ENCODE measurements at regions not wholly inside any gene's neighbourhood (a gene's known extent, or its start where the extent isn't known, plus 50 kb on each side); places are given as distances from the start of the nearest gene placed in this dataset.

DNA sequence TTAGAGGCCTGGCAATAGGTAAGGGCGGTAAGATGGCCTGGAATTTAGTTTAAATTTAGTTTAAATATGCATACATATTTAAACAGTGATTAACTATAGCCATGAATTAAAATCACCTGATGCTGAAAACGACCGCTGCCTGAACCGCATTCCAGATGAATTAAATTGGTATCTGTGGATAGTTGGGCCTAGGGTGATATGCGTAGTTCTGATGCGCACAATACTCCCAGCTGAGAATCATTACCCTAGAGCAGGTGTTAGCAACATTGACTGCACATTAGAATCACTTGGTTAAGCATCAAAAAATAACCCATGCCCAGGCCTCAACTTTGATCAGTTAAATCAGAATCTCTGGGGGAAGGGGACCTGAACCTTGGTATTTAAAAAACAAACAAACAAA is 432.4 kb downstream of the GBA3 start:
- Histone ChIP-seq H3K9me3 (replicated peaks; ENCODE audit: insufficient read depth, low read length) (no peaks in the 10 kb centered on the region), H3K4me2 (ENCODE audit: low read depth, low read length) (no peak overlapping the region), H3K27me3 (replicated peaks; ENCODE audit: insufficient read depth, low read length) (no peaks in the 10 kb centered on the region), H3K9me2 (replicated peaks; ENCODE audit: insufficient read depth, low read length) (no peaks in the 10 kb centered on the region), H3K9ac (ENCODE audit: low read length) (no peak overlapping the region), H3K79me2 (ENCODE audit: low read length) (no peaks in the 10 kb centered on the region), H3K4me3 (ENCODE audit: low read length) (no peak overlapping the region), H3K27ac (ENCODE audit: low read length) (no peak overlapping the region), H2AFZ (ENCODE audit: low read length) (no peak overlapping the region), H3K36me3 (replicated peaks; ENCODE audit: insufficient read depth, low read length) (no peaks in the 10 kb centered on the region), H4K20me1 (ENCODE audit: insufficient read depth, low read length) (no peaks in the 10 kb centered on the region), H3K4me1 (ENCODE audit: low read length) (no peaks in the 10 kb centered on the region), H3F3A (ENCODE audit: insufficient read depth, low read length) (no peaks in the 10 kb centered on the region)
- TF ChIP-seq, protein P1, sequence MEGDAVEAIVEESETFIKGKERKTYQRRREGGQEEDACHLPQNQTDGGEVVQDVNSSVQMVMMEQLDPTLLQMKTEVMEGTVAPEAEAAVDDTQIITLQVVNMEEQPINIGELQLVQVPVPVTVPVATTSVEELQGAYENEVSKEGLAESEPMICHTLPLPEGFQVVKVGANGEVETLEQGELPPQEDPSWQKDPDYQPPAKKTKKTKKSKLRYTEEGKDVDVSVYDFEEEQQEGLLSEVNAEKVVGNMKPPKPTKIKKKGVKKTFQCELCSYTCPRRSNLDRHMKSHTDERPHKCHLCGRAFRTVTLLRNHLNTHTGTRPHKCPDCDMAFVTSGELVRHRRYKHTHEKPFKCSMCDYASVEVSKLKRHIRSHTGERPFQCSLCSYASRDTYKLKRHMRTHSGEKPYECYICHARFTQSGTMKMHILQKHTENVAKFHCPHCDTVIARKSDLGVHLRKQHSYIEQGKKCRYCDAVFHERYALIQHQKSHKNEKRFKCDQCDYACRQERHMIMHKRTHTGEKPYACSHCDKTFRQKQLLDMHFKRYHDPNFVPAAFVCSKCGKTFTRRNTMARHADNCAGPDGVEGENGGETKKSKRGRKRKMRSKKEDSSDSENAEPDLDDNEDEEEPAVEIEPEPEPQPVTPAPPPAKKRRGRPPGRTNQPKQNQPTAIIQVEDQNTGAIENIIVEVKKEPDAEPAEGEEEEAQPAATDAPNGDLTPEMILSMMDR (IDR thresholded peaks at IDR 0.05; ENCODE audit: low read length) = no peak
- TF ChIP-seq EZH2 (optimal IDR thresholded peaks at IDR 0.05; ENCODE audit: low read depth, low read length) = no peak
- no peak for TF ChIP-seq EZH2phosphoT487 (IDR thresholded peaks at IDR 0.05; ENCODE audit: low read length)
- DNase-seq = no peak

GRCh38 chr4:23122666-23123400 is 430.1 kb downstream of the GBA3 start:
- Histone ChIP-seq H3K4me1 (ENCODE audit: low read length) (no peaks in the 10 kb centered on the region), H3K9me3 (replicated peaks; ENCODE audit: insufficient read depth, low read length) (no peaks in the 10 kb centered on the region), H3K4me2 (ENCODE audit: low read depth, low read length) (no peak overlapping the region), H3K9ac (ENCODE audit: low read length) (no peak overlapping the region), H3K4me3 (ENCODE audit: low read length) (no peak overlapping the region), H3K9me2 (replicated peaks; ENCODE audit: insufficient read depth, low read length) (no peaks in the 10 kb centered on the region), H3K27ac (ENCODE audit: low read length) (no peak overlapping the region), H4K20me1 (ENCODE audit: insufficient read depth, low read length) (no peaks in the 10 kb centered on the region), H3K79me2 (ENCODE audit: low read length) (no peaks in the 10 kb centered on the region), H3K36me3 (replicated peaks; ENCODE audit: insufficient read depth, low read length) (no peaks in the 10 kb centered on the region), H2AFZ (ENCODE audit: low read length) (no peak overlapping the region), H3K27me3 (replicated peaks; ENCODE audit: insufficient read depth, low read length) (no peaks in the 10 kb centered on the region), H3F3A (ENCODE audit: insufficient read depth, low read length) (no peaks in the 10 kb centered on the region)
- DNase-seq = no peak
- no peak for TF ChIP-seq EZH2phosphoT487 (IDR thresholded peaks at IDR 0.05; ENCODE audit: low read length)
- TF ChIP-seq EZH2 (optimal IDR thresholded peaks at IDR 0.05; ENCODE audit: low read depth, low read length) = no peak
- TF ChIP-seq, protein P1 (IDR thresholded peaks at IDR 0.05; ENCODE audit: low read length) = no peak

- Histone ChIP-seq H3K9me3 (replicated peaks; ENCODE audit: insufficient read depth, low read length) (no peaks in the 10 kb centered on the region), H4K20me1 (ENCODE audit: insufficient read depth, low read length) (no peaks in the 10 kb centered on the region), H3K27ac (ENCODE audit: low read length) (no peak overlapping the region), H2AFZ (ENCODE audit: low read length) (no peak overlapping the region), H3K4me3 (ENCODE audit: low read length) (no peak overlapping the region), H3K4me1 (ENCODE audit: low read length) (no peaks in the 10 kb centered on the region), H3F3A (ENCODE audit: insufficient read depth, low read length) (no peaks in the 10 kb centered on the region), H3K79me2 (ENCODE audit: low read length) (no peaks in the 10 kb centered on the region), H3K9me2 (replicated peaks; ENCODE audit: insufficient read depth, low read length) (no peaks in the 10 kb centered on the region), H3K9ac (ENCODE audit: low read length) (no peak overlapping the region), H3K27me3 (replicated peaks; ENCODE audit: insufficient read depth, low read length) (no peaks in the 10 kb centered on the region), H3K4me2 (ENCODE audit: low read depth, low read length) (no peak overlapping the region), H3K36me3 (replicated peaks; ENCODE audit: insufficient read depth, low read length) (no peaks in the 10 kb centered on the region)
- TF ChIP-seq EZH2 (optimal IDR thresholded peaks at IDR 0.05; ENCODE audit: low read depth, low read length) (no peak), EZH2phosphoT487 (IDR thresholded peaks at IDR 0.05; ENCODE audit: low read length) (no peak)
- TF ChIP-seq, protein P1 (IDR thresholded peaks at IDR 0.05; ENCODE audit: low read length) = no peak
- no peak for DNase-seq
Observed at GRCh38 chr4:23120374-23120773, 427.6 kb downstream of the GBA3 start.
